ENCODE measurements at regions not wholly inside any gene's neighbourhood (a gene's known extent, or its start where the extent isn't known, plus 50 kb on each side); places are given as distances from the start of the nearest gene placed in this dataset.

DNA sequence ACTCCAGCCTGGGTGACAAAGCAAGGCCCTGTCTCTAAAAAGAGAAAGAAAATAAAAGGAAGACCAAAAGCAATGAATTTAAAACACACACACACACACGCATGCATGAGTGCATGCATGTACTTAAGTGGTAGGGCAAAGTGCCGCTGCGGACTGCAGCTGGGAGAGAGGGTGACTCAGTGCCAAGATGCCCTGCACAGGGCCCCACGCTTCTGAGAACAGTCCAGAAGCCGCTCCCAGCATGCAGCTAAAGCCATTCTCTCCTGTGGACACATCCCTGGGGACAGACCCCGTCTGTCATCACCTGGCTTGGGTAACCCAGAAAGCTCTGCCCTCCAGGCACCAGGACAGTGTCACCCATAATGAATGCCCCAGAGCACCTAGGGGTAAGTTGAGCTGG, 61.0 kb upstream of the MYL10 start:
- TF ChIP-seq, protein P1, sequence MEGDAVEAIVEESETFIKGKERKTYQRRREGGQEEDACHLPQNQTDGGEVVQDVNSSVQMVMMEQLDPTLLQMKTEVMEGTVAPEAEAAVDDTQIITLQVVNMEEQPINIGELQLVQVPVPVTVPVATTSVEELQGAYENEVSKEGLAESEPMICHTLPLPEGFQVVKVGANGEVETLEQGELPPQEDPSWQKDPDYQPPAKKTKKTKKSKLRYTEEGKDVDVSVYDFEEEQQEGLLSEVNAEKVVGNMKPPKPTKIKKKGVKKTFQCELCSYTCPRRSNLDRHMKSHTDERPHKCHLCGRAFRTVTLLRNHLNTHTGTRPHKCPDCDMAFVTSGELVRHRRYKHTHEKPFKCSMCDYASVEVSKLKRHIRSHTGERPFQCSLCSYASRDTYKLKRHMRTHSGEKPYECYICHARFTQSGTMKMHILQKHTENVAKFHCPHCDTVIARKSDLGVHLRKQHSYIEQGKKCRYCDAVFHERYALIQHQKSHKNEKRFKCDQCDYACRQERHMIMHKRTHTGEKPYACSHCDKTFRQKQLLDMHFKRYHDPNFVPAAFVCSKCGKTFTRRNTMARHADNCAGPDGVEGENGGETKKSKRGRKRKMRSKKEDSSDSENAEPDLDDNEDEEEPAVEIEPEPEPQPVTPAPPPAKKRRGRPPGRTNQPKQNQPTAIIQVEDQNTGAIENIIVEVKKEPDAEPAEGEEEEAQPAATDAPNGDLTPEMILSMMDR (IDR thresholded peaks at IDR 0.05), result no peak
- no peak for TF ChIP-seq EZH2 (IDR thresholded peaks at IDR 0.05; ENCODE audit: borderline replicate concordance, insufficient read depth, low read depth, low read length, poor library complexity, severe bottlenecking)
